AG04449 (cell line): ENCODE measurements at regions not wholly inside any gene's neighbourhood (a gene's known extent, or its start where the extent isn't known, plus 50 kb on each side); places are given as distances from the start of the nearest gene placed in this dataset.

Source experiments
- CTCF ChIA-PET: fragments of 350-600 bp; formaldehyde crosslinking; extraction: SDS; loops from one replicate; lab custom pipeline; 2021; ENCODE audit warnings: antibody characterized with exemption; lab: Yijun Ruan, JAX
- POLR2A ChIA-PET: fragments of 400-600, 350-600 bp; formaldehyde crosslinking; extraction: SDS; loops from one replicate; lab custom pipeline; 2020; ENCODE audit warnings: antibody characterized with exemption, inconsistent platforms; lab: Yijun Ruan, JAX
- DNase-seq: peaks from one replicate; pipeline ENCODE4 v3.0.0-alpha.2; 2010; ENCODE audit warnings: low read depth, low spot score
- H3K4me3 ChIP-seq: 2 replicates; pipeline ENCODE4 v1.5.1; 2011; ENCODE audit warnings: low read depth, mild to moderate bottlenecking, control low read depth, low read length
- CTCF ChIP-seq: IDR thresholded peaks from one replicate; pipeline ENCODE4 v1.5.1; 2011; ENCODE audit warnings: mild to moderate bottlenecking, moderate library complexity, low read length, control low read depth, inconsistent platforms; ENCODE audit not compliant: insufficient read depth; ENCODE audit errors: missing control alignments

GRCh38 chr3:72042397-72043203 is 257.7 kb upstream of the PROK2 start:
- peak; percentile 74 for DNase-seq
- no peak overlapping the region for H3K4me3 ChIP-seq
- ChIA-PET POLR2A (interaction anchor here (0.7 kb wide), 1 partner anchor 19 kb away, joined by 3 read pairs; no protein-coding TSS in a partner anchor), CTCF (interaction anchor here (1.4 to 1.5 kb wide), 2 partner anchors 9 to 87 kb away, joined by 4 to 5 read pairs; no protein-coding TSS in a partner anchor)
- TF ChIP-seq CTCF = no peak

DNA sequence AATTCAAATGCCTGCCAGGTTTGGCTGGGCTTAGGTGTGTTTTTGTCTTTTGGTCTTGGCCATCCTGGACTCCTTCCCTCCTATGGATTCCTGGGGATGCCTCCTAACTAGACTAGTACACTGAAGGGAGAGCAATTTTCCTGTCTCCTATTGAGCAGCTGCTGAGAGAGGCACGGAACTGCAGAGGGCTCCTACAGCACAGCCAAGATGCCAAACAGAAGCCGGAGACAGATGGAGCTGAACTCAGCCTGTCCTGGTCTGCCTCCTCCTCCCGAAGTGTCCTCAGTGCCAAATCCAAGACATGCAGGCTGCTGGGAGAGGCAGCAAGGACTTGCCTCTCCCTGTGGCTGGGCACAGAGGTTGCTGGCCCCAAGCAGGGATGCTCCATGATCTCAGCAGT is 256.6 kb upstream of the PROK2 start:
- no peak for DNase-seq

GRCh38 chr3:72041076-72041475 is 256.1 kb upstream of the PROK2 start:
- ChIA-PET CTCF (interaction anchor here (2.2 kb wide), 1 partner anchor 10 kb away, joined by 6 read pairs; no protein-coding TSS in a partner anchor), POLR2A (no interaction called here)
- H3K4me3 ChIP-seq = no peak overlapping the region
- TF ChIP-seq CTCF = no peak
- no peak for DNase-seq

More for the DNA sequence above, 256.6 kb upstream of the PROK2 start:
- TF ChIP-seq CTCF = peak; percentile 2
- H3K4me3 ChIP-seq = no peak overlapping the region
- ChIA-PET POLR2A (no interaction called here), CTCF (interaction anchor here (1.4 to 2.2 kb wide), 3 partner anchors 8 to 88 kb away, joined by 4 to 6 read pairs (median 5); no protein-coding TSS in a partner anchor)

DNA sequence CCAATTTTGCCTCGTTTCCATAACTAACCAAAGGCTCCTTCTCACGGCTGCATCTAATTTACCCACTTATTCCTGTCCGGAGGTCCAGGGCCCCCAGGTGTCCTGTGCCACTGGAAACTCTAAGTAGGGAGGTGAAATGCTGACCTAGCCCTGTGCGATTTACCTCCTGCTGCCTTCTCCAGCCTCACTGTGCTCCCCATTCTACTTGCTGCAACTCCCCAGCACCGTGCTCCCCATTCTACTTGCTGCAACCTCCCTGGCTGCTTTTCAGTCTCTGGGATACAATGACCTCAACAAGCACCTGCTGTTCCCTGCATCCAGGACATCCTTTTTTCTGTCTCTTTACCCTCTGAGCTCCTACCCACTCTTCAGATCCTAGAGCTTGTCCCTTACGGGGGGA is 254.7 kb upstream of the PROK2 start:
- ChIA-PET CTCF (interaction anchor here (1.2 to 2.2 kb wide), 2 partner anchors 9 to 782 kb away, joined by 4 to 6 read pairs; no protein-coding TSS in a partner anchor), POLR2A (no interaction called here)
- no peak for TF ChIP-seq CTCF
- no peak for DNase-seq
- H3K4me3 ChIP-seq = no peak overlapping the region

- TF ChIP-seq CTCF = no peak
- no peak overlapping the region for H3K4me3 ChIP-seq
- DNase-seq = no peak
- CTCF ChIA-PET = no interaction called here
- POLR2A ChIA-PET = no interaction called here
Observed at GRCh38 chr3:72036899-72037298, 252.0 kb upstream of the PROK2 start.

DNA sequence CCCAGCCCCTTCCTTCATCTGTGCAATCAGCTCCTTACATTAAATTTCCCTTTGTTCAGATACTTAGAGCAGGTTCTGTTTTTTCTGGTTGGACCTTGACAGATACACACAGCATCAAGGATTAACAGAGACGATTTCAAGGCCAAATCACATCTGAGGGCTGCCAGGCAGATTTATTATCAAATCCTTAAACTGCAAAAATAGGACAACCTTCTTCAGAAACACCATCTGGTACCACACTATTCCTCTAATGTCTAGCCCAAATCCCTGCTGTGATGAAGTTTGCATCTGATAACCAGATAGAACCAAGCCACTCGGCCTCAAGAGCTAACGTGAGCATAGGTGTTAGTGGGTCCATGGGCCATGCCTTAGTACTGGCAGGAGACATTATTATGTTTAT is 250.7 kb upstream of the PROK2 start:
- H3K4me3 ChIP-seq = no peak overlapping the region
- no peak for DNase-seq
- no peak for TF ChIP-seq CTCF
- CTCF ChIA-PET = interaction anchor here (0.8 kb wide), 1 partner anchor 11 kb away, joined by 3 read pairs; no protein-coding TSS in a partner anchor
- POLR2A ChIA-PET = no interaction called here
